Large intestine (tissue), 3 donors: ENCODE measurements at regions not wholly inside any gene's neighbourhood (a gene's known extent, or its start where the extent isn't known, plus 50 kb on each side); places are given as distances from the start of the nearest gene placed in this dataset.
"Not testable (repeated sequence)": the region's sequence is repeated elsewhere in the genome, so short reads cannot be mapped to it uniquely, and the experiment has no call there.

Experiments used
- DNase-seq, 2 donors: peaks; one replicate each; pipeline versions ENCODE4 v3.0.0 to v3.0.0-alpha.2; 2013
- H3K27ac ChIP-seq: one replicate; pipeline ENCODE4 v1.5.1; 2013; ENCODE audit warnings: low read length
- H3K27me3 ChIP-seq: 2 replicates; pipeline ENCODE4 v1.6.1; 2013; ENCODE audit warnings: low read length; ENCODE audit not compliant: control insufficient read depth, insufficient read depth
- H3K36me3 ChIP-seq: 2 replicates; pipeline ENCODE4 v1.6.1; 2013; ENCODE audit warnings: low read length; ENCODE audit not compliant: control insufficient read depth, insufficient read depth
- H3K4me1 ChIP-seq: one replicate; pipeline ENCODE4 v1.6.1; 2013; ENCODE audit warnings: low read length; ENCODE audit not compliant: control insufficient read depth, insufficient read depth
- H3K4me3 ChIP-seq: one replicate; pipeline ENCODE4 v1.5.1; 2013; ENCODE audit warnings: low read length
- H3K9me3 ChIP-seq: one replicate; pipeline ENCODE4 v1.6.1; 2013; ENCODE audit warnings: mild to moderate bottlenecking, low read depth, low read length, moderate library complexity; ENCODE audit not compliant: control insufficient read depth
- WGBS: methylation state at CpG from one replicate; pipeline ENCODE4 v1.1.5; 2013; ENCODE audit warnings: low lambda C conversion rate; ENCODE audit not compliant: insufficient coverage; 5-methylcytosine and 5-hydroxymethylcytosine counted together

DNA sequence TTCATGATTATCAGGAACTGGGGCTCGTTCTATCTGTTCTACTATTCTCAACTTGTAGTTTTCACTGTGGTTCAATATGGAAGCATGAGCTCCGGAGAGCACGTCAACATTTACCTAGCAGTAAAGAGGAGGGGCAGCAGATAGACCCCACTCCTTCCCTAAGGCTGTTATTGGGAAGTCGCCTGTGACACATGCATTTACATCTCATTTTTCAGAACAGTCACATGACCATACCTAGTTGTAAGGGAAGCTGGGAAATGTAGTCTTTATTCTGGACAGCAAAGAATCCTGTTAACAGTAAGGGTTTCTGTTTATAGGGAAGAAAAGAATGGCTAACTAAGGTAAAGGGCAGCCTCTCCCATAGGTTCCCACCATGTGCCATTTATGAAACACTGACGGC lies 158.3 kb downstream of the ZFP64 start:
- H3K4me3 ChIP-seq, result no peak overlapping the region
- no peak overlapping the region for H3K27ac ChIP-seq
- H3K4me1 ChIP-seq, result peaks cover 12% of the 10 kb centered on the region
- no CpG with 5 or more reads among the region's 5 CpGs for WGBS
- no peaks in the 10 kb centered on the region for H3K9me3 ChIP-seq
- H3K27me3 ChIP-seq, result no peaks in the 10 kb centered on the region
- H3K36me3 ChIP-seq, result no peaks in the 10 kb centered on the region
- no peak for DNase-seq

GRCh38 chr20:52032304-52032683 lies 159.3 kb downstream of the ZFP64 start:
- Histone ChIP-seq H3K4me1 (peaks cover 12% of the 10 kb centered on the region), H3K27ac (peak overlapping the region; percentile 65)
- H3K9me3 ChIP-seq, H3K27me3 ChIP-seq, H3K36me3 ChIP-seq, H3K4me3 ChIP-seq, DNase-seq: not testable (repeated sequence)
- WGBS, result no CpG with 5 or more reads among the region's 7 CpGs

- H3K9me3 ChIP-seq, result no peaks in the 10 kb centered on the region
- peak; percentile 83 to 94 for DNase-seq
- no peak overlapping the region for H3K4me3 ChIP-seq
- H3K27me3 ChIP-seq, result no peaks in the 10 kb centered on the region
- H3K27ac ChIP-seq, result peak overlapping the region; percentile 65
- WGBS, result no CpG with 5 or more reads among the region's 14 CpGs
- peaks cover 12% of the 10 kb centered on the region for H3K4me1 ChIP-seq
- H3K36me3 ChIP-seq, result no peaks in the 10 kb centered on the region
Measured at GRCh38 chr20:52031563-52032303, 159.8 kb downstream of the ZFP64 start.

GRCh38 chr20:52031206-52031562 lies 160.4 kb downstream of the ZFP64 start:
- Histone ChIP-seq H3K27me3 (no peaks in the 10 kb centered on the region), H3K36me3 (no peaks in the 10 kb centered on the region), H3K27ac (peak overlapping the region; percentile 65), H3K9me3 (no peaks in the 10 kb centered on the region), H3K4me1 (peaks cover 12% of the 10 kb centered on the region), H3K4me3 (no peak overlapping the region)
- no CpG with 5 or more reads among the region's 2 CpGs for WGBS
- DNase-seq, result no peak

GRCh38 chr20:52029129-52029528 lies 162.4 kb downstream of the ZFP64 start:
- H3K27me3 ChIP-seq, H3K27ac ChIP-seq: not testable (repeated sequence)
- 100% methylated on average over 1 of the region's 2 CpGs for WGBS

DNA sequence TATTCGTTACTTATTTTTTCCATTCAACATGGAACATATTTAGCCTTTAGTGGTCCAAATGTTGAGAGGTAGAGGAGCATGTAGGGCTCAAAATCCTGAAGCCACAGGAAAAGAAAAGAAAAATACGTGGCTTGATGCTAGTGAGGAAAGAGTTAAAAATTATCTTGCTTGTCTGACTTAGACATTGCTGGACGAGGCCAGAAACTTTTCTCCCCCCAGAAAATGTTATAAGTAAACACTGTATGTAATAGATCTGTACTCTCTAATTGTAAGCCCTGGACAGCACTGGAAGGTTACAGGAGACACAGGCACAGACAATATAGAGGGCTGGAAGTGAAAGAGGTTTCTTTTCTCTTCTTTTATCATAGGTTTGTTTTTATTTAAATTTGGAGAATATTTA lies 165.6 kb downstream of the ZFP64 start:
- no peak for DNase-seq
- 67% methylated on average over 2 of the region's 3 CpGs for WGBS
- peaks cover under 1% of the 10 kb centered on the region for H3K4me1 ChIP-seq
- no peak overlapping the region for H3K4me3 ChIP-seq
- H3K27ac ChIP-seq, result no peak overlapping the region
- no peaks in the 10 kb centered on the region for H3K9me3 ChIP-seq
- no peaks in the 10 kb centered on the region for H3K36me3 ChIP-seq
- H3K27me3 ChIP-seq, result no peaks in the 10 kb centered on the region

More at GRCh38 chr20:52029129-52029528, 162.4 kb downstream of the ZFP64 start:
- DNase-seq, H3K4me3 ChIP-seq, H3K9me3 ChIP-seq, H3K36me3 ChIP-seq: not testable (repeated sequence)
- H3K4me1 ChIP-seq, result peaks cover 12% of the 10 kb centered on the region

- DNase-seq, result no peak
- 100% methylated on average over 1 of the region's 3 CpGs for WGBS
- Histone ChIP-seq H3K27me3 (no peaks in the 10 kb centered on the region), H3K4me3 (no peak overlapping the region), H3K27ac (no peak overlapping the region), H3K9me3 (no peaks in the 10 kb centered on the region), H3K36me3 (no peaks in the 10 kb centered on the region), H3K4me1 (no peaks in the 10 kb centered on the region)
Measured at GRCh38 chr20:52019313-52019712, 172.3 kb downstream of the ZFP64 start.

DNA sequence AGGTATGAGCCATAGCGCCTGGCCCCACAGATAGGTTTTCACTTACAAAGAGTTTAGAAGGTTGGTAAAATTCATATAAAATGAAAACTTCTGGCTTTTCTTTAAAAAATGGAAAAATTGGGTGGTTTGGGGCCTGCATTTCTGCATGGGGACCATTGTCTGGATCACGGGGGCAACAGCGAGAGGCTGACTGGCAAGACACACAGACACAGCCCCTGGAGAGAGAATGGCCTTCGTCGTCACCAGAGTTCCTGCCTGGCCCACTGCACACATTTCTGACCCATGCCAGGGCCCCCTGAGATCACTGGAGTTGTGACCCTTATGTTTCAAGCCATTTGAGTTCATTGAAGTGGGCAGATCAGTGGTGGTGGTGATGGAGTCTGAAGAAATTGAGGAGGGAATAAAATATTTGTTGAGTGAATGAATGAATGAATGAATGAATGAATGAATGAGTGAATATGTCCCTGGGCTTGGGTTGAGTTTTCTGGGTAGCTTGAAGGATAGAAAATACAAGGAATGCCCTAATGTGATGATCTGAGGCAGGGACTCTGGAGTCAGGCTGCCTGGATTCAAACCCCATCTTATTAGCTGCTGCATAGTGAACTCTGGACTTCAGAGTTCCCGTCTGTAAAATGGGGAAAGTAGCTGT lies 173.8 kb downstream of the ZFP64 start:
- Histone ChIP-seq H3K4me3 (no peak overlapping the region), H3K27me3 (no peaks in the 10 kb centered on the region), H3K36me3 (no peaks in the 10 kb centered on the region), H3K27ac (no peak overlapping the region), H3K9me3 (no peaks in the 10 kb centered on the region), H3K4me1 (no peaks in the 10 kb centered on the region)
- no CpG with 5 or more reads among the region's 6 CpGs for WGBS
- no peak for DNase-seq

GRCh38 chr20:52016022-52016421 lies 175.6 kb downstream of the ZFP64 start:
- H3K4me3 ChIP-seq, result no peak overlapping the region
- no peak overlapping the region for H3K27ac ChIP-seq
- H3K36me3 ChIP-seq, result no peaks in the 10 kb centered on the region
- DNase-seq, result no peak
- H3K9me3 ChIP-seq, result no peaks in the 10 kb centered on the region
- H3K4me1 ChIP-seq, result no peaks in the 10 kb centered on the region
- WGBS, result no CpG with 5 or more reads among the region's 5 CpGs
- H3K27me3 ChIP-seq, result no peaks in the 10 kb centered on the region

DNA sequence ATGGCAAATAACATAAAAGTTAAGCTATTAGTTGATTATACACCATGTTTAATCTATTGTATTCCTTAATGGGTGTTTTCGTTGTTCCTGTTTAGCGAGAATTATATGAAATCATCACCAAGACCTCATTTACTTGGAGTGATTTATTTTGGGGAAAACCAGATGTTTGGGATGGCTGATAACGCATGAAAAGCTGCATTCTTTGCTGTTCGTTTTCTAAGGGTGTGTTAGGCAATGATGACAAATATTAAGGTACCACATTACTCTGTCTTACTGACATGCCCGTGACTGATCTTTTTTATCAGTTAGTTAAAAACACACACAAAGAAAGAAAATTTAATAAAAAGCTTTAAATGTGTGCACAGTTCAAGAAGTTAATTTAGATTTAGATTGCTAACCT lies 176.4 kb downstream of the ZFP64 start:
- DNase-seq, result no peak
- H3K27ac ChIP-seq, result no peak overlapping the region
- no peaks in the 10 kb centered on the region for H3K36me3 ChIP-seq
- no peaks in the 10 kb centered on the region for H3K9me3 ChIP-seq
- no peaks in the 10 kb centered on the region for H3K27me3 ChIP-seq
- WGBS, result 94% methylated on average over 2 of the region's 5 CpGs
- no peak overlapping the region for H3K4me3 ChIP-seq
- H3K4me1 ChIP-seq, result no peaks in the 10 kb centered on the region

- Histone ChIP-seq H3K4me3 (no peak overlapping the region), H3K27me3 (no peaks in the 10 kb centered on the region), H3K9me3 (no peaks in the 10 kb centered on the region), H3K4me1 (no peaks in the 10 kb centered on the region), H3K27ac (no peak overlapping the region), H3K36me3 (no peaks in the 10 kb centered on the region)
- DNase-seq, result no peak
- WGBS, result 100% methylated on average over 1 of the region's 5 CpGs
Measured at GRCh38 chr20:52012079-52012478, 179.5 kb downstream of the ZFP64 start.
